GM19397 (cell line): ENCODE measurements at regions not wholly inside any gene's neighbourhood (a gene's known extent, or its start where the extent isn't known, plus 50 kb on each side); places are given as distances from the start of the nearest gene placed in this dataset.

Source experiments
- ATAC-seq: cut with Tn5 transposase; IDR thresholded peaks from one replicate; pipeline ENCODE4 v1.9.1; 2021; ENCODE audit warnings: mild to moderate bottlenecking, moderate library complexity; ENCODE audit not compliant: unreplicated experiment

- ATAC-seq: no peak
These were observed 204.2 kb downstream of the USP12 start for GRCh38 chr13:26967119-26968038.

- no peak for ATAC-seq
These were observed 204.9 kb downstream of the USP12 start for GRCh38 chr13:26966701-26967080.

GRCh38 chr13:26965952-26966700 is 205.5 kb downstream of the USP12 start:
- no peak for ATAC-seq

GRCh38 chr13:26964278-26965250 is 204.0 kb upstream of the GPR12 start:
- ATAC-seq: no peak

- ATAC-seq: no peak
These were observed 202.1 kb upstream of the GPR12 start for GRCh38 chr13:26962671-26963070.

GRCh38 chr13:26961890-26962615 is 201.5 kb upstream of the GPR12 start:
- ATAC-seq: no peak

- ATAC-seq: no peak
These were observed 196.6 kb upstream of the GPR12 start for GRCh38 chr13:26957182-26957581.

GRCh38 chr13:26956522-26957142 is 196.0 kb upstream of the GPR12 start:
- ATAC-seq: no peak

GRCh38 chr13:26954976-26955375 is 194.4 kb upstream of the GPR12 start:
- no peak for ATAC-seq

- ATAC-seq: no peak
These were observed 192.7 kb upstream of the GPR12 start for GRCh38 chr13:26953291-26953690.

- ATAC-seq: no peak
These were observed 192.1 kb upstream of the GPR12 start for GRCh38 chr13:26952551-26953143.

- ATAC-seq: no peak
These were observed 191.1 kb upstream of the GPR12 start for GRCh38 chr13:26951581-26952177.

GRCh38 chr13:26950968-26951367 is 190.4 kb upstream of the GPR12 start:
- ATAC-seq: no peak

GRCh38 chr13:26950546-26950945 is 190.0 kb upstream of the GPR12 start:
- no peak for ATAC-seq

- no peak for ATAC-seq
These were observed 189.3 kb upstream of the GPR12 start for GRCh38 chr13:26949701-26950502.

GRCh38 chr13:26948353-26948752 is 187.8 kb upstream of the GPR12 start:
- no peak for ATAC-seq

GRCh38 chr13:26946684-26947343 is 186.2 kb upstream of the GPR12 start:
- ATAC-seq: no peak

- no peak for ATAC-seq
These were observed 183.2 kb upstream of the GPR12 start for GRCh38 chr13:26943748-26944147.
